GM20000 (cell line): ENCODE measurements at regions not wholly inside any gene's neighbourhood (a gene's known extent, or its start where the extent isn't known, plus 50 kb on each side); places are given as distances from the start of the nearest gene placed in this dataset.

Experiments
- DNase-seq: peaks from one replicate; pipeline ENCODE4 v3.0.0; 2012; ENCODE audit warnings: low spot score
- TF ChIP-seq, protein P1 (sequence below): IDR thresholded peaks from 2 replicates; pipeline ENCODE4 v1.5.1; 2012; ENCODE audit warnings: mild to moderate bottlenecking, control low read depth; ENCODE audit errors: extremely low read depth, missing control alignments

DNA sequence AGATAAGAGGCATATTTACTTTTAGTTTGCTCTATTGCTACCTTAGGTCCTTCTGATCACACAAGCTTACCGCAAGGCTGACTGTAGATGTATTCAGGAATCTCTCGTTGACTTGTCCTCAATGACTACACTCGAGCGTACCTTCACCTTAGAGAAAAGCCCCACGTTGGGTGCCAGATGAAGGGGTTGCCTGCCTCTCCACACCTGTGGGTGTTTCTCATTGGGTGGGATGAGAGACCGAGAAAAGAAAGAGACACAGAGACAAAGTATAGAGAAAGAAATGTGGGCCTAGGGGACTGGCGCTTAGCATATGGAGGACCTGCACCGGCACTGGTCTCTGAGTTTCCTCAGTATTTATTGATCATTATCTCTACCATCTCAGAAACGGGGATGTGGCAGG is 51.8 kb downstream of the ASCL4 start:
- TF ChIP-seq, protein P1, sequence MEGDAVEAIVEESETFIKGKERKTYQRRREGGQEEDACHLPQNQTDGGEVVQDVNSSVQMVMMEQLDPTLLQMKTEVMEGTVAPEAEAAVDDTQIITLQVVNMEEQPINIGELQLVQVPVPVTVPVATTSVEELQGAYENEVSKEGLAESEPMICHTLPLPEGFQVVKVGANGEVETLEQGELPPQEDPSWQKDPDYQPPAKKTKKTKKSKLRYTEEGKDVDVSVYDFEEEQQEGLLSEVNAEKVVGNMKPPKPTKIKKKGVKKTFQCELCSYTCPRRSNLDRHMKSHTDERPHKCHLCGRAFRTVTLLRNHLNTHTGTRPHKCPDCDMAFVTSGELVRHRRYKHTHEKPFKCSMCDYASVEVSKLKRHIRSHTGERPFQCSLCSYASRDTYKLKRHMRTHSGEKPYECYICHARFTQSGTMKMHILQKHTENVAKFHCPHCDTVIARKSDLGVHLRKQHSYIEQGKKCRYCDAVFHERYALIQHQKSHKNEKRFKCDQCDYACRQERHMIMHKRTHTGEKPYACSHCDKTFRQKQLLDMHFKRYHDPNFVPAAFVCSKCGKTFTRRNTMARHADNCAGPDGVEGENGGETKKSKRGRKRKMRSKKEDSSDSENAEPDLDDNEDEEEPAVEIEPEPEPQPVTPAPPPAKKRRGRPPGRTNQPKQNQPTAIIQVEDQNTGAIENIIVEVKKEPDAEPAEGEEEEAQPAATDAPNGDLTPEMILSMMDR = no peak
- no peak for DNase-seq

DNA sequence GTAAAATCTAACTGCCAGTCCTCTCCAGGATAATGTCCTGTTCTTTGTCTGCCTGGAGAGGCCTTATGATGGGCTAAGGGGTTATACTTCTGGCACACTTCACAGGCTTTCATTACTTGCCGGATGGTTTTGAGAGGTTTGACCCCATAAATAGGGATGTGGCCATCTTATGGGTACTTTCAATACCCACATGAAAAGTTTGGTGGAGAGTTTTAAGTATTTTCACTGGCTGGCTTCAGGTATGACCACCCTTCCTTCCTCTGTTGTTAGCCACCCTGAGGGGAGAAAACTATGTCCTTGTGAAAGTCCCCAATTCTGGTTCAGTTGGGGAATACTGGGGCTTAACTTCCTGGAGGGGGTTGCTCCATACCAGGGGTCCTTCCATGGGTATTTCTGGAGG is 54.8 kb downstream of the ASCL4 start:
- no peak for DNase-seq
- TF ChIP-seq, protein P1 = no peak

DNA sequence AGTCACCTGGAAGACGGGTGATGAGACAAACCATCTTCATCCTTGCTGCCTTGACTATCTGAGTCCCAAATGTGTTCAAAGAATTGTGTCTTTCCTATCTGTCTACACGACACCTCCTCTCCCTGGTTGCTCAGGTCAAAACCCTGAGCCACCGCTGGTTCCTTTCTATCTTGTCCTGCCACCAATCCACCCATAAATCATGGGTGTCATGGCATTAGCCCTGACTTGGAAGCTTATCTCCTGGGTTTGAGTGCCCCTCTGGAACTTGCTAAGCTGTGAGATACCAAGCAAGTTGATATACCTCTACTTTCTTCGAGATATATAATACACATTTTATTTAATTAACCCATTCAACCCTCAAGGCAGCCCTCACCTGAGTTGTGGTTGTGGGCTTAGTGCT is 57.9 kb downstream of the ASCL4 start:
- DNase-seq = no peak
- TF ChIP-seq, protein P1 = no peak

DNA sequence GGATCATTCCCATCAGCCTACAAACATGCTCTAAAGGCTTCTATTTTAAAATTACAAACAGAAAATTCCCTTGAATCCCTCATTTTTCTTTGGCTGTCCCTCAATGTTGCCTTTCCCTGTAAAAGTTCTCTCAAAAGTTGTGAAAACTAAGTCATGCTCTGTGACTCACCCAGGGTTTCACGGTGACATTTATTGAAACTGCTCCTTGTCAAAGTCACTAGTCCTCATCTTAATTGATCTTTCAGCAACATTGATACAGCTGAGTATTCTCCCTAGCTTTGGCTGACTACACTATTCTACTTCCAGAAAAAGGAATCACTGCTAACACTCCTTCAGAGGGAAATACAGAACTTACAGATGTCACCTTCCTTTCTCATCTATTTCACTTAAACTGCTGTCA is 65.7 kb downstream of the ASCL4 start:
- TF ChIP-seq, protein P1 = no peak
- DNase-seq = no peak

DNA sequence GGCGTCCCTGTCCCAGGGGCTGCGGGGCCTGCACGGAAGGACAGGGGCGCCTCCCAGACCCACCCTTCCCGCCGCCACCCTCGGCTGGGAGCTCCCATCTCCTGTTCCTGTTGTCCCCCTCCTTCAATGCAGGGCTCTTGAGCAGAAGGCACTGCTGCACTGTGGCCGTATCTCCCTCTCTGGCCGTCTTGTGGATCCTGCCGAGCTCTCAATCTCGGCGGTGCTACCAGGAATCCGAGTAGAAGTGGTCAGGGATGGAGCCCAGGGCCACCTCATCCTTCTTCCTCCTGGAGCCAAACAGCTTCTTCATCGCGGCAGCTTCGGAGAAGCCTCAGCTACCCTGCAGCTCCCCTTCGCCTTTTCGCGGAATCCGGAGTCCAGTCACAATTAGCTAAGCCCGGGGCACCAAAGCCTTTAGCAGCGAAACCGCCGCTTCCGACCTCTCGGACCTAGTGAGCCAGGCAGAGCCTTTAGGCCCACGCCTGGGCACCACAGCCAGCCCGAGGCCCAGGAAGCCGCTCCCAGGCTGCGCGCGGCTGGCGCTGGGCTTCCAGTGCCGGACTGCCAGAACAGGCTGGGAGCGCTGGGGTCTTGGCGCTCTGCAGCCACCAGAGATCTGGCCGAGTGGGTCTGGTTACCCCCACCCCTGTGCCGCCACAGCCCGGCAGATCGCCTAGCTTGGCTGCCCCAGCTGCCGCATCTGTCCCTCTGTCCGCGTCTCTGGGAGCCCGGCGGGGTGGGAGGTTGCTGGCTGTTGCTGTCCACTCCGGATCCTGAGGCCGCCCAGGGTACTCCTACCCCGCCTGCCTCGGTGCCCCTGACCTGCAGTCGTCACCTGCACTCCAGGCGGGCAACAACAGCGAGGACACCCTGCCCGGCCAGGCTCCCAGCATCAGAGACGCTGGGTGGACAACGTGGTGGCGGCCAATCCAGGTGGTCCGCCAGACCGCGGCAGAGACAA is 69.1 kb downstream of the ASCL4 start:
- peak; percentile 25 for DNase-seq

DNA sequence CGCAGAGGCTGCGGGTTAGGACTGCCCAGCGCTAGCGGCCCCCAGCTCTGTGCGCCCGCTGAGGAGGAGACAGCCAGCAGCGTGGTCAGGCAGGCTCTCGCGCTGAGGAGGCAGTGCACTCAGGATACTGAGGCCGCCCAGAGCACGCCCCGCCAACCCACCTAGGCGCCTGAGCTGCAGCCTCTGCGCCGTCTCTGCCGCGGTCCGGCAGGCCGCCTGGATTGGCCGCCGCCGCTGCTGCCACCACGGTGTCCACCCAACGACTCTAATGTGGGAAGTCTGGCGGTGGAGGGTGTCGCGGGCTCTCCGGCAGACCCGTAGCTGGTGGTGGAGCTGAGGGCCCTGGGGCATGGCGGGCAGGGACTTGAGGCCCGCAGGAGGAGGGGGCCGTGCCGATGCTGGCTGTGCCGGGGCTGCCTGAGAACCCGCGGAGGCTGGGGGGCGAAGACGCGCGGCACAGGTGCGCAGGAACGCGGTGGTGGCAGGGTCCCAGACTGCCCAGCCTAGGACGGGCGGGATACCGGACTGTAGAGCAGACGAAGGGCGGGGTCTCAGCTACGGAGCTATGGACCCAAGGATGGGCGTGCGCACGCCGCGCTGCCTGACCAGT is 69.9 kb downstream of the ASCL4 start:
- DNase-seq = peak; percentile 27
- TF ChIP-seq, protein P1 = no peak

More for the DNA sequence above, 69.1 kb downstream of the ASCL4 start:
- TF ChIP-seq, protein P1 = no peak
